Osteoblast (primary cell): ENCODE measurements at regions not wholly inside any gene's neighbourhood (a gene's known extent, or its start where the extent isn't known, plus 50 kb on each side); places are given as distances from the start of the nearest gene placed in this dataset.

Experiments
- DNase-seq: peaks from one replicate; pipeline ENCODE4 v3.0.0; 2011; ENCODE audit warnings: low spot score, mixed read lengths; ENCODE audit not compliant: insufficient read length; ENCODE audit errors: missing footprints
- H2AFZ ChIP-seq: 2 replicates; pipeline ENCODE4 v1.6.0; 2011; ENCODE audit warnings: mild to moderate bottlenecking, low read length
- H3K27ac ChIP-seq: 2 replicates; pipeline ENCODE4 v1.5.1; 2011; ENCODE audit warnings: mild to moderate bottlenecking, low read depth, low read length, moderate library complexity
- H3K27me3 ChIP-seq: 2 replicates; pipeline ENCODE4 v1.6.0; 2012; ENCODE audit warnings: mild to moderate bottlenecking, control low read depth, inconsistent platforms, low read length, moderate library complexity; ENCODE audit not compliant: insufficient read depth
- H3K36me3 ChIP-seq: 2 replicates; pipeline ENCODE4 v1.5.1; 2011; ENCODE audit warnings: mild to moderate bottlenecking, low read length, control low read depth, moderate library complexity; ENCODE audit not compliant: insufficient read depth
- H3K4me1 ChIP-seq: 2 replicates; pipeline ENCODE4 v1.5.1; 2011; ENCODE audit warnings: mild to moderate bottlenecking, low read length, control low read depth, moderate library complexity; ENCODE audit not compliant: insufficient read depth
- H3K4me2 ChIP-seq: 2 replicates; pipeline ENCODE4 v1.6.0; 2011; ENCODE audit warnings: mild to moderate bottlenecking, low read length; ENCODE audit not compliant: insufficient read depth
- H3K4me3 ChIP-seq: fragments of 200-600 bp; sonication (generic); 3 replicates; pipeline ENCODE4 v1.5.1; 2012; ENCODE audit warnings: mild to moderate bottlenecking, low read length, inconsistent platforms; ENCODE audit not compliant: insufficient read depth
- H3K79me2 ChIP-seq: 2 replicates; pipeline ENCODE4 v1.6.0; 2012; ENCODE audit warnings: mild to moderate bottlenecking, low read length, control low read depth, inconsistent platforms; ENCODE audit not compliant: insufficient read depth
- H3K9me3 ChIP-seq: 2 replicates; pipeline ENCODE4 v1.5.1; 2011; ENCODE audit warnings: low read depth, low read length, control low read depth
- H4K20me1 ChIP-seq: 2 replicates; pipeline ENCODE4 v1.6.0; 2012; ENCODE audit warnings: mild to moderate bottlenecking, low read length, control low read depth; ENCODE audit not compliant: insufficient read depth
- TF ChIP-seq, protein P1 (sequence below): IDR thresholded peaks from 2 replicates; pipeline ENCODE4 v1.5.1; 2011; ENCODE audit warnings: mild to moderate bottlenecking, low read depth, low read length, moderate library complexity; ENCODE audit errors: extremely low read depth

DNA sequence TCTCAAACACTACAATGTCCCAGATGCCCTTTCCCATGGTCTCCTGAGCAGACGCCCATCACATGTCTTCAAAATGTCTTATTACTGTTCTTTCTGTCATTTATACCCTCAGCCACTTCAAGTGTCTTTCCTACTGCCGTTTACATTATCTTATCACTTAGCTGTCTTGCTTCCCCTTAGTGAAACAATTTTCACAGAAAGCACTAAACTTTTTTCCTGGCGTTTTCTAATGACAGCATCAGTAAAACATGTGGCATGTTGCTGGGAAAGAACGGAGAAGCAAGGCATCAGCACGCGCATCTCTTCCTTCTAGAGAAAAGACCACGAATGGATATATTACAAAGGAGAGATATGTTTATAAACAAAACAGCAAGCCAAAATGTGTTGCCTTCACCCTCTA is 189.7 kb upstream of the SLIT2 start:
- Histone ChIP-seq H3K79me2 (no peaks in the 10 kb centered on the region), H3K36me3 (no peaks in the 10 kb centered on the region), H3K9me3 (no peaks in the 10 kb centered on the region), H4K20me1 (no peaks in the 10 kb centered on the region), H3K27ac (no peak overlapping the region), H2AFZ (no peak overlapping the region), H3K4me1 (no peaks in the 10 kb centered on the region), H3K4me3 (no peak overlapping the region), H3K27me3 (no peaks in the 10 kb centered on the region), H3K4me2 (no peak overlapping the region)
- no peak for DNase-seq
- TF ChIP-seq, protein P1, sequence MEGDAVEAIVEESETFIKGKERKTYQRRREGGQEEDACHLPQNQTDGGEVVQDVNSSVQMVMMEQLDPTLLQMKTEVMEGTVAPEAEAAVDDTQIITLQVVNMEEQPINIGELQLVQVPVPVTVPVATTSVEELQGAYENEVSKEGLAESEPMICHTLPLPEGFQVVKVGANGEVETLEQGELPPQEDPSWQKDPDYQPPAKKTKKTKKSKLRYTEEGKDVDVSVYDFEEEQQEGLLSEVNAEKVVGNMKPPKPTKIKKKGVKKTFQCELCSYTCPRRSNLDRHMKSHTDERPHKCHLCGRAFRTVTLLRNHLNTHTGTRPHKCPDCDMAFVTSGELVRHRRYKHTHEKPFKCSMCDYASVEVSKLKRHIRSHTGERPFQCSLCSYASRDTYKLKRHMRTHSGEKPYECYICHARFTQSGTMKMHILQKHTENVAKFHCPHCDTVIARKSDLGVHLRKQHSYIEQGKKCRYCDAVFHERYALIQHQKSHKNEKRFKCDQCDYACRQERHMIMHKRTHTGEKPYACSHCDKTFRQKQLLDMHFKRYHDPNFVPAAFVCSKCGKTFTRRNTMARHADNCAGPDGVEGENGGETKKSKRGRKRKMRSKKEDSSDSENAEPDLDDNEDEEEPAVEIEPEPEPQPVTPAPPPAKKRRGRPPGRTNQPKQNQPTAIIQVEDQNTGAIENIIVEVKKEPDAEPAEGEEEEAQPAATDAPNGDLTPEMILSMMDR = no peak

DNA sequence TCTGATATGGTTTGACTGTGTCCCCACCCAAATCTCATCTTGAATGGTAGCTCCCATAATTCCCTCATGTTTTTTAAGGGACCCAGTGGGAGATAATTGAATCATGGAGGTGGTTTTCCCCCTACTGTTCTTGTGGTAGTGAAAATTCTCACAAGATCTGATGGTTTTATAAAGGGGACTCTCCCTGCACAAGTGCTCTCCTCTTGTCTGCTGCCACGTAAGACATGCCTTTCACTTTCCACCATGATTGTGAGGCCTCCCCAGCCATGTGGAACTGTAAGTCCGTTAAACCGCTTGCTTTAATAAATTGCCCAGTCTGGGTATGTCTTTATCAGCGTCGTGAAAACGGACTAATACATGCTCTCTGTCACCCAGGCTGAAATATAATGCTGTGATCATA is 200.9 kb upstream of the SLIT2 start:
- no peak for DNase-seq
- H2AFZ ChIP-seq = no peak overlapping the region
- no peak overlapping the region for H3K27ac ChIP-seq
- no peak overlapping the region for H3K4me3 ChIP-seq
- no peaks in the 10 kb centered on the region for H3K79me2 ChIP-seq
- no peaks in the 10 kb centered on the region for H3K36me3 ChIP-seq
- no peak overlapping the region for H3K4me2 ChIP-seq
- H3K4me1 ChIP-seq = no peaks in the 10 kb centered on the region
- no peaks in the 10 kb centered on the region for H4K20me1 ChIP-seq
- TF ChIP-seq, protein P1 = no peak
- no peaks in the 10 kb centered on the region for H3K9me3 ChIP-seq
- no peaks in the 10 kb centered on the region for H3K27me3 ChIP-seq

DNA sequence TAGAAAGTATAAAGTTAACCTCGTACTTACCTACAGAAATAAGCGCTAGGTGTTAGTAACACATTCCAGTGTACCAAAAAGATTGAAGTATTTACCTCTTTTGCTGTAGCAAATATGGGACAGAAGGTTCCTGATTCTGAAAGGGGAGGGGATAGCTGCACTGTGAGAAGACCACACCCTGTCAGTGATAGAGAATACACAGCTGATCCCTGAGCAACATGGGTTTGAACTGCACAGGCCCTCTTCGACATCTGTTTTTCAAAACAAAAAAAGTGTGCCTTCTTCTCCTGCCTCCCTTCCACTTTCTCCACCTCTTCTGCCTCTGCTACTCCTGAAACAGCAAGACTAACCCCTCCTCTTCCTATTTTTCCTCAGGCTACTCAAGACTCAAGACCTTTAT is 201.8 kb upstream of the SLIT2 start:
- H4K20me1 ChIP-seq = no peaks in the 10 kb centered on the region
- H2AFZ ChIP-seq = no peak overlapping the region
- no peak overlapping the region for H3K4me2 ChIP-seq
- no peak overlapping the region for H3K4me3 ChIP-seq
- no peaks in the 10 kb centered on the region for H3K4me1 ChIP-seq
- H3K79me2 ChIP-seq = no peaks in the 10 kb centered on the region
- no peaks in the 10 kb centered on the region for H3K9me3 ChIP-seq
- no peaks in the 10 kb centered on the region for H3K27me3 ChIP-seq
- H3K36me3 ChIP-seq = no peaks in the 10 kb centered on the region
- no peak for DNase-seq
- TF ChIP-seq, protein P1 = no peak
- H3K27ac ChIP-seq = no peak overlapping the region

DNA sequence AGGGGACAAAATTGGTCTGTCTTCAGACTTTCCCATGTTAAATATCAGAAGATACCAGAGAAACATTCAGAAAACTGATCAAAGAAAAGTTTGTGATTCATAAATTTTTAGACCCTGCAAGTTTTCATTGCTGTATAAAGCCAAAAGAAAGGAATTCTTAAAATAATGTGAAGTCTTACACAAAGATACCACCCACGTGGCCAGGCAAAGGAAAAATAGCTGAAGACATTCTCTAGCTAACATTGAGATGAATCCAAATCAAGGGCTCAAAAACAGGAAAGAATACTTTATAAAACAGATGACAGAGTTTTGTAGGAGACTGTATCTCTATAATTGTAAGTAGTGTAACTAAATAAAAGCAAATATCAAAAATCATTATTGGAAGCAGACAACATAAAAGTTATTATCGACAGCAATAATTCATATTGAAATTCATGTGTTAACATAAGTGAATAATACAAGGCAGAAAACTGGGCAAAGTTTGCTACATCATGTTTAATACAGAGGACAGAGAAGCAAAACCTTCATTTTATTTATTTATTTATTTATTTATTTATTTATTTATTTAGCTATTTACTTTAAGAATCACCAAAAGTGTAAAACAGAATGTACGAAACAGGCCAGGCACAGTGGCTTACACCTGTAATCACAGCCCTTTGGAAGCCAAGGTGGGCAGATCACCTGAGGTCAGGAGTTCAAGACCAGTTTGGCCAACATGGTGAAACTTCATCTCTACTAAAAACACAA is 204.6 kb upstream of the SLIT2 start:
- no peaks in the 10 kb centered on the region for H3K36me3 ChIP-seq

More for the DNA sequence above, 204.6 kb upstream of the SLIT2 start:
- TF ChIP-seq, protein P1 = no peak
- no peaks in the 10 kb centered on the region for H3K27me3 ChIP-seq
- no peak overlapping the region for H2AFZ ChIP-seq
- no peaks in the 10 kb centered on the region for H3K9me3 ChIP-seq
- H3K79me2 ChIP-seq = no peaks in the 10 kb centered on the region
- DNase-seq = no peak
- no peak overlapping the region for H3K27ac ChIP-seq
- H3K4me1 ChIP-seq = peaks cover 5% of the 10 kb centered on the region
- H3K4me3 ChIP-seq = no peak overlapping the region
- no peaks in the 10 kb centered on the region for H4K20me1 ChIP-seq
- no peak overlapping the region for H3K4me2 ChIP-seq
